Esophagus muscularis mucosa (tissue), 4 donors: ENCODE measurements at regions not wholly inside any gene's neighbourhood (a gene's known extent, or its start where the extent isn't known, plus 50 kb on each side); places are given as distances from the start of the nearest gene placed in this dataset.

ENCODE experiments used
- DNase-seq: peaks from one replicate; pipeline ENCODE4 v3.0.0-alpha.2; 2017; ENCODE audit errors: extremely low spot score
- H3K27ac ChIP-seq, 4 donors: fragments of 200-600 bp; sonication (generic); replicated peaks in 1 of 4; 1 replicate in 3 of 4; 2 replicates in 1 of 4; pipeline ENCODE4 v1.5.1; 2016 to 2019; ENCODE audit warnings: mild to moderate bottlenecking in 1 of 4
- H3K27me3 ChIP-seq, 4 donors: fragments of 200-600 bp; sonication (generic); one replicate each; pipeline versions ENCODE4 v1.5.1 to v1.6.0; 2016 to 2019
- H3K36me3 ChIP-seq, 4 donors: fragments of 200-600 bp; sonication (generic); one replicate each; pipeline ENCODE4 v1.5.1; 2016 to 2019
- H3K4me1 ChIP-seq, 4 donors: fragments of 200-600 bp; sonication (generic); one replicate each; pipeline ENCODE4 v1.5.1; 2016 to 2019
- H3K4me3 ChIP-seq, 4 donors: fragments of 200-600 bp; sonication (generic); 1 replicate in 2 of 4; 2 replicates in 2 of 4; pipeline ENCODE4 v1.5.1; 2016 to 2019; ENCODE audit warnings: mild to moderate bottlenecking in 4 of 4, moderate library complexity in 1 of 4
- H3K9me3 ChIP-seq, 4 donors: fragments of 200-600 bp; sonication (generic); 1 replicate in 3 of 4; 2 replicates in 1 of 4; pipeline ENCODE4 v1.5.1; 2016 to 2019
- CTCF ChIP-seq, 3 experiments: fragments of 200-600 bp in 2 of 3; fragments of 450-650 bp in 1 of 3; sonication (generic) in 2 of 3; IDR thresholded peaks; one replicate each; pipeline ENCODE4 v1.5.1; 2017 to 2019; ENCODE audit warnings: antibody characterized with exemption in 3 of 3, mild to moderate bottlenecking in 2 of 3, moderate library complexity in 1 of 3
- EP300 ChIP-seq: sonication (generic); formaldehyde crosslinking; IDR thresholded peaks from one replicate; pipeline ENCODE4 v1.6.1; 2017; ENCODE audit warnings: antibody characterized with exemption
- POLR2A ChIP-seq: fragments of 450-650 bp; IDR thresholded peaks from one replicate; pipeline ENCODE4 v1.6.1; 2017; ENCODE audit warnings: antibody characterized with exemption, moderate library complexity, mild to moderate bottlenecking, low read depth
- POLR2AphosphoS5 ChIP-seq, 2 donors: sonication (generic); formaldehyde crosslinking; IDR thresholded peaks; one replicate each; pipeline ENCODE4 v1.6.1; 2017; ENCODE audit warnings: antibody characterized with exemption in 2 of 2
- WGBS: methylation state at CpG from one replicate; pipeline ENCODE4 v1.1.5; 2018; 5-methylcytosine and 5-hydroxymethylcytosine counted together
- intact Hi-C: fragments of 100-400 bp; cut with DNase I; formaldehyde crosslinking; loops from one replicate; pipeline ENCODE4 v1.15.1; 2023

DNA sequence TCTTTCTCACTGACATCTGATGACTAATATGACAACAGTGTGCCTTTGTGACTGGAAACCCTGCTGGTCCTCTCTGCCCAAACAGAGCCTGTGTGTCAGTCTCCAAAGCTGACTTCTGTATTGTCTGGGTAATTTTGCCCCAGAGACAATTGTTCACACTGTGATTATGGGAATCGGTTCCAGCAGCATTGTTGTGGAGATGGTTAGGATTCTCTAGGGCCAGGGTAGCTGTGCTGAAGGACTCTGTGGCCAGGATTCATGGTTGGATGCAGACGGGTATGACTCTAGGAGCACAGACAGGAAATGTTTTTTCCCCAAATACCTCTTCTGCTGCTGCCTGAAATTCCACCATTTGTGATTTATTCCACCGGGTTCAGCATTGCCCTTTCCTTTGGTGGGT lies 57.5 kb upstream of the ITGA11 start:
- 64% methylated on average over 3 of the region's 3 CpGs for WGBS
- H3K36me3 ChIP-seq = no peaks in the 10 kb centered on the region
- H3K27me3 ChIP-seq = peaks cover 0 to 52% (median 0%) of the 10 kb centered on the region in 4 donors
- no peak overlapping the region for H3K27ac ChIP-seq
- no peak for TF ChIP-seq EP300
- no peak for TF ChIP-seq POLR2AphosphoS5 (IDR thresholded peaks at IDR 0.05)
- no peak for TF ChIP-seq POLR2A
- no peak for TF ChIP-seq CTCF (IDR thresholded peaks at IDR 0.05)
- H3K9me3 ChIP-seq = no peaks in the 10 kb centered on the region
- H3K4me3 ChIP-seq = no peak overlapping the region
- peaks cover 4 to 23% (median 12%) of the 10 kb centered on the region in 4 donors for H3K4me1 ChIP-seq
- DNase-seq = no peak
- intact Hi-C loops = no loop called here

DNA sequence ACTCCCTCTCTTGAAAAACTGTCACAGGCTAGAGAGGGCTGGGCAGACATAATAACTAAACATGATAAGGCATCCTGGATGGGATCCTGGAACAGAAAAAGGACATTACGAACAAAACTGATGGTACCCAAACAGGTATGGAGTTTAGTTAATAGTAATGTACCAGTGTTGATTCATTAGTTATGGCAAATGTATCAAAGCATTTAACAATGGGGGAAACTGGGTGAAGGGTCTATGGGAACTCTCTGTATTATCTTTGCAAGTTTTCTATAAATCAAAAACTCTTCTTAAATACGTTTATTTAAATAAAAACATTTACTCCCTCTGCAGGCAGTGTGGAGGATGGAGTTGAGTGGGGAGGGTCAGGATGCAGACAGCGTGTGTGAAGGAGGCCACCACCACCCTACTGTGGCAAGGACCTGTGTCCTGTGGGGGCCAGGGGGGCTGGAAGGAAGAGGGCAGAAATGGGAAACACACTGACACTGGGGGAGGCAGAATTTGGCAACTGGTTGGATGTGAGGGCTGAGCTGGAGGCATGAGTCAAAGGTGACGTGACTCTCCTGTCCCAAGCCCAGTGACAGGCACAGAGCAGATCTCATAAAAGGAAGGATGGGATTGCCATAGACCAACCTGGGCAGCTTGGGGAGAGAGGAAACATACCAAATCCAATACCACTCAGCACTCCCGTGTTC lies 59.6 kb upstream of the ITGA11 start:
- peaks cover 0 to 46% (median 0%) of the 10 kb centered on the region in 4 donors for H3K27me3 ChIP-seq
- DNase-seq = no peak
- WGBS = 82% methylated on average over 5 of the region's 5 CpGs
- TF ChIP-seq EP300 = no peak
- TF ChIP-seq POLR2AphosphoS5 (IDR thresholded peaks at IDR 0.05) = no peak
- TF ChIP-seq POLR2A = no peak
- no peak for TF ChIP-seq CTCF (IDR thresholded peaks at IDR 0.05)
- intact Hi-C loops = no loop called here
- H3K36me3 ChIP-seq = no peaks in the 10 kb centered on the region
- H3K9me3 ChIP-seq = no peaks in the 10 kb centered on the region
- H3K27ac ChIP-seq = no peak overlapping the region
- peaks cover 0 to 5% (median 3%) of the 10 kb centered on the region in 4 donors for H3K4me1 ChIP-seq
- H3K4me3 ChIP-seq = no peak overlapping the region

DNA sequence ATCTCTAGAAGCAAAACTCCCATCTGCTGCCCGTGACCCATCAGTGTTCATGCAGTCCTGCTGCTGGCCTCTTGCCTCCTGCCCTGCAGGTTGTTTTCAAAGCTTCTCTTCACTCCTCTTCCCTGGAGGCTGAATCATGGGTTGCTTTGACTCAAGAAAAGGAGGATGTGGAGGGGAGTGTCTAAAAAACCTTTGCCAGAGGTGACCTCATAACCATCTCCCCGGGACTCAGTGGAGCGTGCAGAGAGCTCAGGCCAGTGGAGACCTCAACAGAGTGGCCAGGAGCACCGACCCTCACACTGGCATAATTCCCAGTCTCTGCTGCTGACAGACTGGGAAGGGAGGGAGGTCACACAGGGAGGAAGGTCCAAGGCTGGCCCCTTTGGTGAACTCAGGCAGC lies 60.9 kb upstream of the ITGA11 start:
- Histone ChIP-seq H3K4me1 (no peaks in the 10 kb centered on the region), H3K36me3 (no peaks in the 10 kb centered on the region), H3K27me3 (peaks cover 0 to 35% (median 0%) of the 10 kb centered on the region in 4 donors), H3K27ac (peak overlapping the region in 1 of 4 donors; percentile 28), H3K9me3 (no peaks in the 10 kb centered on the region), H3K4me3 (no peak overlapping the region)
- 51% methylated on average over 4 of the region's 4 CpGs for WGBS
- TF ChIP-seq CTCF (IDR thresholded peaks at IDR 0.05) (no peak), EP300 (no peak), POLR2A (no peak), POLR2AphosphoS5 (IDR thresholded peaks at IDR 0.05) (no peak)
- DNase-seq = no peak
- intact Hi-C loops = no loop called here

DNA sequence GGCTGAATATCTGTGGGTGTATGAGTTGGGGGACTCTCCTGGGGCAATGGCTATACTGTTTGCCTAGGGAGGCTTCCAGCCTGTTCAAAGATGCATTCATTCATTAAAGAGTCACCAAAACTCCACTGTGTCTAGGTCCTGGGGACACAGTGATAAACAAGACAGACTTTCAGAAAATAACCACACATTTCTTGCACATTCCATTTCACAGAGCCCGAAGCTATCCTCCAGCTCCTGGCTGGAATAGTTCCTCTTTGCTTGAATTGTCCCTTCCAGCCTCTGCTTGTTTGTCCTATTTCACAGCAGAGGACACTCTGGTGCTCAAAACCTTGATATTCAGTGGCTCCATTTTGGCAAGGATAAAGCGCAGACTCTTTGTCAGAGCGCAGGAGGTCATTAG lies 61.7 kb upstream of the ITGA11 start:
- no peaks in the 10 kb centered on the region for H3K4me1 ChIP-seq
- no peak overlapping the region for H3K4me3 ChIP-seq
- TF ChIP-seq POLR2A (no peak), EP300 (no peak), CTCF (IDR thresholded peaks at IDR 0.05) (no peak), POLR2AphosphoS5 (IDR thresholded peaks at IDR 0.05) (no peak)
- DNase-seq = no peak
- no peak overlapping the region for H3K27ac ChIP-seq
- H3K9me3 ChIP-seq = no peaks in the 10 kb centered on the region
- intact Hi-C loops = no loop called here
- H3K27me3 ChIP-seq = peaks cover 0 to 28% (median 0%) of the 10 kb centered on the region in 4 donors
- WGBS = 92% methylated on average over 3 of the region's 3 CpGs
- no peaks in the 10 kb centered on the region for H3K36me3 ChIP-seq
